ENCODE measurements at regions not wholly inside any gene's neighbourhood (a gene's known extent, or its start where the extent isn't known, plus 50 kb on each side); places are given as distances from the start of the nearest gene placed in this dataset.

GRCh38 chr6:170165085-170165470, 125.8 kb downstream of the DLL1 start:
- TF ChIP-seq, protein P1, sequence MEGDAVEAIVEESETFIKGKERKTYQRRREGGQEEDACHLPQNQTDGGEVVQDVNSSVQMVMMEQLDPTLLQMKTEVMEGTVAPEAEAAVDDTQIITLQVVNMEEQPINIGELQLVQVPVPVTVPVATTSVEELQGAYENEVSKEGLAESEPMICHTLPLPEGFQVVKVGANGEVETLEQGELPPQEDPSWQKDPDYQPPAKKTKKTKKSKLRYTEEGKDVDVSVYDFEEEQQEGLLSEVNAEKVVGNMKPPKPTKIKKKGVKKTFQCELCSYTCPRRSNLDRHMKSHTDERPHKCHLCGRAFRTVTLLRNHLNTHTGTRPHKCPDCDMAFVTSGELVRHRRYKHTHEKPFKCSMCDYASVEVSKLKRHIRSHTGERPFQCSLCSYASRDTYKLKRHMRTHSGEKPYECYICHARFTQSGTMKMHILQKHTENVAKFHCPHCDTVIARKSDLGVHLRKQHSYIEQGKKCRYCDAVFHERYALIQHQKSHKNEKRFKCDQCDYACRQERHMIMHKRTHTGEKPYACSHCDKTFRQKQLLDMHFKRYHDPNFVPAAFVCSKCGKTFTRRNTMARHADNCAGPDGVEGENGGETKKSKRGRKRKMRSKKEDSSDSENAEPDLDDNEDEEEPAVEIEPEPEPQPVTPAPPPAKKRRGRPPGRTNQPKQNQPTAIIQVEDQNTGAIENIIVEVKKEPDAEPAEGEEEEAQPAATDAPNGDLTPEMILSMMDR (IDR thresholded peaks at IDR 0.05; ENCODE audit: extremely low read depth in 1 of 2, insufficient read depth in 1 of 2, low read depth in 1 of 2, low read length in 2 of 2): no peak
- TF ChIP-seq EZH2 (IDR thresholded peaks at IDR 0.05; ENCODE audit: borderline replicate concordance, low read depth, low read length, severe bottlenecking): no peak
- TF ChIP-seq MAX (IDR thresholded peaks at IDR 0.05; ENCODE audit: insufficient read depth, insufficient read length): no peak
- no peak for TF ChIP-seq POLR2AphosphoS5 (IDR thresholded peaks at IDR 0.05; ENCODE audit: insufficient read depth, low read depth, low read length)
